ENCODE measurements at regions not wholly inside any gene's neighbourhood (a gene's known extent, or its start where the extent isn't known, plus 50 kb on each side); places are given as distances from the start of the nearest gene placed in this dataset.

DNA sequence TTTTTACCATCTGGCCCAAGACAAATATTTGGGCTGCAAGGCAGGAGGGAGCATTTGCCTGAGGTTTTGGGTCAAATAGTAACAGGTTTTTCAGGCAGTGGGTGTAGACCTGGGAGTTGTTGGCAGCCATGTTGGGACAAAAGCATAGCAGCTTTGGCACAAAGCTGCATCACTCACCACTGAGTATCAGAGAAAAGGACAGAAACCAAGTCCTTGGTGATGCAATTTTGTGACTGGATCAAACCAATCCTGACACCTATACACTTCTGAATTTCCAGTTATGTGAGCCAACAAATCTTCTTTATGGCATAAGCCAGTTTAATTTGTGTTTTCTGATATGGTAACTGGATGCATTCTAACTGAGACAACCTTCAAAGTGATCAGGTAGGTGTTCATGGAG, 144.8 kb upstream of the KRR1 start:
- Histone ChIP-seq H3K4me1 (ENCODE audit: insufficient read depth, low read length, poor library complexity, severe bottlenecking) (peaks cover 77% of the 10 kb centered on the region), H3K27me3 (ENCODE audit: insufficient read depth, low read length, poor library complexity, severe bottlenecking) (no peaks in the 10 kb centered on the region), H3F3A (ENCODE audit: low read depth) (peaks cover 6% of the 10 kb centered on the region; the same call in 1 of the 2 replicates), H3K9ac (ENCODE audit: low read depth, low read length, poor library complexity, severe bottlenecking) (no peak overlapping the region), H3K9me3 (ENCODE audit: insufficient read depth, low read depth, low read length) (no peaks in the 10 kb centered on the region), H2AFZ (ENCODE audit: low read length) (peak overlapping the region; percentile 89), H3K4me3 (ENCODE audit: low read length, poor library complexity, severe bottlenecking) (no peak overlapping the region), H3K36me3 (ENCODE audit: insufficient read depth, low read length) (no peaks in the 10 kb centered on the region), H3K4me2 (ENCODE audit: low read depth, low read length, poor library complexity, severe bottlenecking) (peak overlapping the region; percentile 34), H4K20me1 (ENCODE audit: insufficient read depth, low read length, poor library complexity, severe bottlenecking) (no peaks in the 10 kb centered on the region), H3K79me2 (ENCODE audit: insufficient read depth, low read length) (no peaks in the 10 kb centered on the region), H3K9me2 (replicated peaks; ENCODE audit: low read depth, low read length) (no peaks in the 10 kb centered on the region)
- TF ChIP-seq, protein P1, sequence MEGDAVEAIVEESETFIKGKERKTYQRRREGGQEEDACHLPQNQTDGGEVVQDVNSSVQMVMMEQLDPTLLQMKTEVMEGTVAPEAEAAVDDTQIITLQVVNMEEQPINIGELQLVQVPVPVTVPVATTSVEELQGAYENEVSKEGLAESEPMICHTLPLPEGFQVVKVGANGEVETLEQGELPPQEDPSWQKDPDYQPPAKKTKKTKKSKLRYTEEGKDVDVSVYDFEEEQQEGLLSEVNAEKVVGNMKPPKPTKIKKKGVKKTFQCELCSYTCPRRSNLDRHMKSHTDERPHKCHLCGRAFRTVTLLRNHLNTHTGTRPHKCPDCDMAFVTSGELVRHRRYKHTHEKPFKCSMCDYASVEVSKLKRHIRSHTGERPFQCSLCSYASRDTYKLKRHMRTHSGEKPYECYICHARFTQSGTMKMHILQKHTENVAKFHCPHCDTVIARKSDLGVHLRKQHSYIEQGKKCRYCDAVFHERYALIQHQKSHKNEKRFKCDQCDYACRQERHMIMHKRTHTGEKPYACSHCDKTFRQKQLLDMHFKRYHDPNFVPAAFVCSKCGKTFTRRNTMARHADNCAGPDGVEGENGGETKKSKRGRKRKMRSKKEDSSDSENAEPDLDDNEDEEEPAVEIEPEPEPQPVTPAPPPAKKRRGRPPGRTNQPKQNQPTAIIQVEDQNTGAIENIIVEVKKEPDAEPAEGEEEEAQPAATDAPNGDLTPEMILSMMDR (conservative IDR thresholded peaks at IDR 0.05; ENCODE audit: low read length): no peak
- TF ChIP-seq EZH2phosphoT487 (IDR thresholded peaks at IDR 0.05; ENCODE audit: borderline replicate concordance): no peak

DNA sequence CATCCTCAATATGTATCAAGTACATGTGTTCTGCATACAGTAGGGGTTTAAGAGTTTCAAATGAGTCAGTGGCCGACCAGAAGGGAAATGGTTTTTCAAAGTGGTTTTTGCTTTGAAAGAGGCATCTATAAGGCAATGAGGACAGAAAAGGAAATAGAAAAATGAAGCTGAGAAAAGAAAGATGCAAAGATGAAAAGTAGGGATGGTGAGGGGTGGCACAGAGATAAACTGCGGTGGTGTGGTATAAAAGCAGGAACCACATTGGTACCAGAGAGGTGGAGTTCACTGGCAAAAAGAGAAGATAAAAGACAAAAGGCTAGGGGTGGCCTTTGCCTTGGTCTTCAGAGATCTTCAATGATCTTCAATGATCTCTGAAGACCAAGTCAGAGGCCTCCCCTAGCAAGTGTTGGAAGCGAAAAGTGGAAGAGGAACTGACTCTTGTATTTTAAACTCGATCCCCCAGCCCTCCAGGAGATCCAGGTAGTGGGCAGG, 144.0 kb upstream of the KRR1 start:
- Histone ChIP-seq H3K4me2 (ENCODE audit: low read depth, low read length, poor library complexity, severe bottlenecking) (peak overlapping the region; percentile 34), H2AFZ (ENCODE audit: low read length) (peak overlapping the region; percentile 8; the same call in 1 of the 2 replicates), H3K79me2 (ENCODE audit: insufficient read depth, low read length) (no peaks in the 10 kb centered on the region), H4K20me1 (ENCODE audit: insufficient read depth, low read length, poor library complexity, severe bottlenecking) (no peaks in the 10 kb centered on the region), H3K9me2 (replicated peaks; ENCODE audit: low read depth, low read length) (no peaks in the 10 kb centered on the region), H3K36me3 (ENCODE audit: insufficient read depth, low read length) (no peaks in the 10 kb centered on the region), H3K9ac (ENCODE audit: low read depth, low read length, poor library complexity, severe bottlenecking) (peak overlapping the region; percentile 19), H3F3A (ENCODE audit: low read depth) (peaks cover 6% of the 10 kb centered on the region; the same call in 1 of the 2 replicates), H3K4me3 (ENCODE audit: low read length, poor library complexity, severe bottlenecking) (no peak overlapping the region), H3K4me1 (ENCODE audit: insufficient read depth, low read length, poor library complexity, severe bottlenecking) (peaks cover 82% of the 10 kb centered on the region), H3K9me3 (ENCODE audit: insufficient read depth, low read depth, low read length) (no peaks in the 10 kb centered on the region), H3K27me3 (ENCODE audit: insufficient read depth, low read length, poor library complexity, severe bottlenecking) (no peaks in the 10 kb centered on the region)
- TF ChIP-seq, protein P1 (conservative IDR thresholded peaks at IDR 0.05; ENCODE audit: low read length): no peak
- no peak for TF ChIP-seq EZH2phosphoT487 (IDR thresholded peaks at IDR 0.05; ENCODE audit: borderline replicate concordance)

DNA sequence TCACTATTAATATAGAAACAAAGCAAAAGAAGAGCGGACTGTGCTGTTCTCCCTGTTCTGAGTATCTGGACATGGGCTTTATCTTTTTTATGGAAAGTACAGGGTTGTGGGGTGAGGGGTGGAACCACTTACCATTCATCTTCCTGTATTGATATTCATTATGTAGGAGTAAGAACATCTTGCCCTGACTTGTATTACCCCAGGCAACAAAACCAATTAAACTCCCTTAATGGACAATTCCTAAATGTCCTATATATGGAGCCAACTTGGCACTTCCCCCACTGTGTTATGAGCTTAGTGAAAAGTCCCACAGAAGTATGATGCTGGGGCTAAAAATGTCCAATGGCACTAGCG, 139.9 kb upstream of the KRR1 start:
- Histone ChIP-seq H3K79me2 (ENCODE audit: insufficient read depth, low read length) (no peaks in the 10 kb centered on the region), H3K9me3 (ENCODE audit: insufficient read depth, low read depth, low read length) (no peaks in the 10 kb centered on the region), H3K36me3 (ENCODE audit: insufficient read depth, low read length) (no peaks in the 10 kb centered on the region), H3K9ac (ENCODE audit: low read depth, low read length, poor library complexity, severe bottlenecking) (no peak overlapping the region), H3K4me1 (ENCODE audit: insufficient read depth, low read length, poor library complexity, severe bottlenecking) (peaks cover 54% of the 10 kb centered on the region), H3K9me2 (replicated peaks; ENCODE audit: low read depth, low read length) (no peaks in the 10 kb centered on the region), H3K27me3 (ENCODE audit: insufficient read depth, low read length, poor library complexity, severe bottlenecking) (no peaks in the 10 kb centered on the region), H3K4me2 (ENCODE audit: low read depth, low read length, poor library complexity, severe bottlenecking) (peak overlapping the region; percentile 6), H3K4me3 (ENCODE audit: low read length, poor library complexity, severe bottlenecking) (no peak overlapping the region), H4K20me1 (ENCODE audit: insufficient read depth, low read length, poor library complexity, severe bottlenecking) (no peaks in the 10 kb centered on the region), H3F3A (ENCODE audit: low read depth) (peaks cover 6% of the 10 kb centered on the region; the same call in 1 of the 2 replicates), H2AFZ (ENCODE audit: low read length) (no peak overlapping the region)
- TF ChIP-seq EZH2phosphoT487 (IDR thresholded peaks at IDR 0.05; ENCODE audit: borderline replicate concordance): no peak
- TF ChIP-seq, protein P1 (conservative IDR thresholded peaks at IDR 0.05; ENCODE audit: low read length): no peak

Data from Loucy (cell line).